Neural progenitor cell (in vitro differentiated cells): ENCODE measurements at regions not wholly inside any gene's neighbourhood (a gene's known extent, or its start where the extent isn't known, plus 50 kb on each side); places are given as distances from the start of the nearest gene placed in this dataset.

Experiments used
- CTCF ChIP-seq: fragments of 200-600 bp; sonication (generic); IDR thresholded peaks from 2 replicates; pipeline ENCODE4 v1.5.1; 2017; ENCODE audit warnings: antibody characterized with exemption, mild to moderate bottlenecking
- EZH2 ChIP-seq: fragments of 200-600 bp; sonication (generic); IDR thresholded peaks from 2 replicates; pipeline ENCODE4 v1.6.1; 2017; ENCODE audit warnings: antibody characterized with exemption, mild to moderate bottlenecking, moderate library complexity
- EZH2phosphoT487 ChIP-seq: fragments of 200-600 bp; sonication (generic); IDR thresholded peaks from 2 replicates; pipeline ENCODE4 v1.6.1; 2017; ENCODE audit warnings: antibody characterized with exemption

- TF ChIP-seq CTCF (no peak), EZH2 (no peak), EZH2phosphoT487 (peak; percentile 27)
Measured at GRCh38 chr5:50969151-50970031, 303.0 kb downstream of the PARP8 start.
